ENCODE measurements at regions not wholly inside any gene's neighbourhood (a gene's known extent, or its start where the extent isn't known, plus 50 kb on each side); places are given as distances from the start of the nearest gene placed in this dataset.

DNA sequence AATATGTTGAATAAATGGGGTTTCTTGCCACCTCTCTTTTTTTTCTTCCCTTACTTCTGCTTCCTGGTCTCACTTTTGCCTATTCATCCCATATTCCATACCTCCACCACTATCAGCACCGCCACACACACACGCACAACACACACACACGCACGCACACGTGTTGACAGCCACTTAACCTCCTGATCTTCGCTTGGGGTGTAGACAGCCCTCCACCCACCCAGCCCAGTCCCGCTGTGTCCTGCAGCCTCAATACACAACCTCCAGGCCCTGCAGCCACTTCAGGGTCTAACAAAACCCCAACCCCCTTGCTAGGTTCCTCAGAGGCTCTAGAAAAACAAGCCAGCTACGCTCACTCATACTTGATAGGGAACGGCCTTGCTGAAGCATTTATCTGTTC, 72.3 kb downstream of the LINC00237 start:
- DNase-seq: no peak

DNA sequence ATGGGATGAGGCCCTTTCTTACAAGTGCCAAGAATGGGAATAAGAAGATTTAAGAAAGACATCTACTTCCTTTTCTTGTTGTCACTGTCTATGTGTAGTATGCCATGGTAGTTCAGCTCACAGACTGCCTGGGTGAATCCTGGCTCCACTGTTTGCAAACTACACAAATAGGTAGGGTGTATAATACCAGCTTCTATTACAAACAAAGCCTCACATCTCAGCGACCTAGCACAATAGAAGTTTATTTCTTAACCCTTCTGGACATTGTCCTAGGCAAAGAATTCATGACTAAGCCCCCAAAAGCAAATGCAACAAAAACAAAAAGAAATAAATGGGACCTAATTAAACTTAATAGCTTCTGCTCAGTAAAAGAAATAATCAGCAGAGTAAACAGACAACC, 74.5 kb downstream of the LINC00237 start:
- no peak for DNase-seq

GRCh38 chr20:21029341-21029740, 76.8 kb downstream of the LINC00237 start:
- DNase-seq: no peak

GRCh38 chr20:21028921-21029320, 77.2 kb downstream of the LINC00237 start:
- no peak for DNase-seq

DNA sequence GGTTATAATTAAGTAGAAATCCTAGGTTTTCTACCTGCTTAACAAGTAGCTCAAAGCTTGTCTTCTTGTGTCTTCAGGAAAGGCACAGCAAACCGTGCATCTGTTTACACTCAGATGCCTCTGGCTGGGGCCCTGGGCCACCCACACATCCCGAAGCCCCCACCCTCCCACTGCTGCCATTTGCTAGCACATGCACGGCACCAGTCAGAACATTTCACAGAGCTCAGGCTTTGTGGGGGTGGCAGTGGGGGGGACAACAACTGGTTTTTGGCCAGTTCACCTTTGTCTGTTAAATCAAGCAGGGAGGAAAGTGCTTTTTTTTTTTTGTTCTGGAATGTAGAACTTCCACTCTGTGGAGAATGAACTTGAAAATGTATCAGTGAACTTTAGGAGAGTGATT, 77.7 kb downstream of the LINC00237 start:
- DNase-seq: no peak

DNA sequence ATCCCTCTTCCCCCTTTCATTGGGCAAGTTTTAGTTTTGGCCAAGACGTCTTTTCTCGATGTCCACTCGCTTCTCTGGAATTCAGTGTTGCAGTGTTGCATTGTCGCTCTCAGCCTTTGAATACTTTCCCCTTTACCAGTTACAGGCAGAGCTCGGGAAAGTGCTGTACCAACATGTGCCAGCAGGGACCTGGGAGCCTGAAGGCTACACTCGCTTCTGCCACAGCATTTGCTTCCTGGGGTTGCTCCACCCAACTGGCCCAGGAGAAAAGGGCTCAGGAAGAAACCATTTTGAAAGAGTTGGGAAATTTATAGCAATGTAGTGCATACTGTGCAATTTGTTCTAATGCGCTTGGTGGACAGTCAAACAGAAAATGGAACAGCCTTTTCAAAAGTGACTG, 78.6 kb downstream of the LINC00237 start:
- no peak for DNase-seq

- DNase-seq: no peak
Observed at GRCh38 chr20:21026951-21027350, 79.2 kb downstream of the LINC00237 start.

DNA sequence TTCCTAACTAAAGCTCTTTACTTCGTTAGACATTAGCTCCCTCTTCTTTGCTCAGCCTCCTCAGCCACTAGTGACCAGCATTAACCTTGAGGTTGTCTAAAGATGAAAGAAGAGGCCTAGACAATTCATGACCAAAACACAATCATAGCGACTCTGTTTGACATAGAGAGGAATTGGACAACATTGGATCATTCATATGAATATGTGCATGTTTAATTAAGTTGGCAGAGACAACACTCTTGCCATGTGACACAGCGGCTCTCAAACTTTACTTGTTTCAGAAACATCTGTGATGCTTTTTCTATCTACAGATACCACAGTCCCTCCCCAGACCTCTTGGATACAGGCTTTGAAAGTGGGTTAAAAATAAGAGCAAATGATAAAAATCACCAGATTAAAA, 81.7 kb downstream of the LINC00237 start:
- no peak for DNase-seq

GRCh38 chr20:21022925-21023324, 83.2 kb downstream of the LINC00237 start:
- no peak for DNase-seq

- no peak for DNase-seq
Observed at GRCh38 chr20:21021472-21021790, 84.7 kb downstream of the LINC00237 start.

DNA sequence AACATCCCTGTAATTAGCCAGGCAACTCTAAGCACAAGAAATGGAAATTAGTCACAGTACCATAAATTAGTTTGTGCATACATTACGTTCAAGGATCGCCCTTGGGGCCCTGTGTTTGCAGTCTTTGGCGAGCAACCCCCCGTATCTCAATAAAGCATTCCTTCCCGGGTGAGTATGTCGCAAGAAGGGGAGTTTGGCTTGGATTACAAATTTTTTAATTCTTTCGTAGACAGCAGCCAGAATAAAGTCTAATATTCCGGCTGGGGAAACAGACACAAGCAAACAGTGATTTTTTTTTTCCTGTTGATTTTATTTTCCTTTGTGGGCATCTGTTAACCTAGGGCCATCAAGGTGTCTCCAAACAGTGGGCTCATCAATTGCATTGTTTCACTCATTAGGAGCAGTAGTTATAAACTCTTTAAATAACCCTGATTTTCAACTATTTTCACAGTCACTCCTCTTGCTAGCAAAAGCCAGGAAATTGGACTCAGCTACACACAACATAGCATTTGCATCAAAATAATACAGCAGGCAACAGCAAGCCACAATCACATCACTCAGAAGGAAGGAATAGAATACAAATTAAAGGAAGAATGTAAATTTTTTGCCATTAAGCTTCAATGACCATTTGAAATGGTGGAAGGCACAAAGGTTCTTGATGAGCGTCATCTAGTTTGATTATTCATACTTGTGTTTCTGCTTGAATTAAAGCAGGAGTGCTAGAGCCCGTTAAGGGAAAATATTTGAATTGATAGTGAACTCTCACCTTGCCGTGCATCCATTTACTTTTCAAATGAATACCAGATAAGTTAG, 85.3 kb downstream of the LINC00237 start:
- DNase-seq: no peak

DNA sequence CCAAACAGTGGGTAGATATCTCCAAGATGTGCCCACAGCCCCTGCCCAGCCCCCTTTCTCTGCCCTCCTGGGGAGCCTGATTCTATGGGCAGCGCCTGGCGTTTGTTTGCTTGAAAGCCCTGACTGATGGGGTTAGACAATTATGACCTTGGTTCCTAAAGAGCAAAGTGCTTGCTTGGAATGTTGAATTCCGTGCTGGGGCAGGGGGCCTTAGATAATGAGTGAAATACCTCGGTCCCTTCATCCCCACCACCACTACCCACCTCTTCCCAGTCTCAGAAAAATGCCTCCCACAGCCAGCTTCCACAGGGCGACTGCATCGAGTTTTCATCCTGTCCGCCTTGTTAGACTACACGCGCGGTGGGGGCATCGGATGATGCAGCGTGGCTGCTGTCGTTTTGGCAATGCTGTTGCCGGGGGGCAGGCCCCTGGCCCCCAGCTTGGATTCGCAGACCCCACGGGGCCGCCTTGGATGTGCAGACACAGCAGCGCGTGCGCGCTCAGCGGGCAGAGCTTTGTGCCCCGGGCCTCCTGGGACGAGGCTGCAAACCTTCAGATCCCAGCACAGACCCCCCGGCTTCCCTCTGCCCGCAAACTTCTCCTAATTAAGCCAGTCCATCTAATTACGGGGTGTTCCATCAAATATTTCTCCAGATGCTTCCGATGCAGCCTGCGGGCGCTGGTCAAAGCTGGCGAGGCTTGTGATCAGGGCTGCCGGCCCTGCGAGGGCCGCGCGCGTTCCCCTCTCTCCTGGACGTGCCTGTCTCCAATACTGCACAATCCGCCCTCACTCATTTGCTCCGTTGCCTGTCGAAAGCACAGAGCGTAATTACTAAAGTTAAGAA, 86.1 kb downstream of the LINC00237 start:
- no peak for DNase-seq

- DNase-seq: no peak
Observed at GRCh38 chr20:21019468-21019813, 86.7 kb downstream of the LINC00237 start.

DNA sequence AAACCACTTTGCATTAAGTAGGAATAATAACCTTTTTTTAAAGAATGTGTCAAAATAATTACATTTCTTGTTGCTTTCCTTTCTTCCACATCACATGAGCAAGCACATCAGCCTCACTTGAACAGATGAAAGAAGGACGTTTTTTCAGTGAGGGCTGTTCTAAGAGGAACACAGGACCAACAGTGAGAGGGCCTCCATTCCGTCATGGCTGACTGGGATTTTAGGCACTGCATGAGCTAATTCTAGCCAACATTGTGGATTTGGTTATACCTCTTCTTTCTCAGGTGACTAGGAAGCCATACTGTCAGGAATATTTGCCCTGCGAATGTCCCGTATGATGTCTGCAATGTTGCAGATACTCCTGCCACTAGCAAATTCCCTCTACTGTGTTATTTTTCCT, 87.6 kb downstream of the LINC00237 start:
- no peak for DNase-seq

DNA sequence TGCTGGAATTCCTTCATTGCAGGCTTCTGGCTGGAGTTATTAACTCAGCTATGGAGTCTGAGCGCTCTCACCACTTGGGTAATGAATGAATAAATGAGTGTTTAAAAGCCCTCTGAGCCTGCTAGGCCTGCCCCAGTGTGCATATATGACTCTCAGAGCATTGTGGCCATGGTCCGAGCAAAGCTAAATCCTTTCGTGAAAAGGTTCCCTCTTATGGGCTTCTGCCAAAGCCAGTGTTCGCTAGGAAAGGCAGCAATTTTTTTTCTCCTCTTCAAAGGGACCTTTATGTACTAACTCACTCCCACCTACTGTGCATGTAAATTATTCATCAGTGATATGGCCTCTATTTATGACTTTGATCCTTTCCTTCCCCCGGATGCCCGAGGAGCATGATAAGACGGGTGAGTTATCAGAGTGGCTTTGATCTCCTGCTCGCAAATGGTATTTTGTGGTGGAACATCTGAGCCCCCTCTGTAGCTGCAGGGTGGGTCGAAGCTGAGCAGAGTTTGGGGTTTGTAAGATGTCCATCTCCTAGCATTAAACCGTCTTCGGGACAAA, 88.6 kb downstream of the LINC00237 start:
- no peak for DNase-seq

- no peak for DNase-seq
Observed at GRCh38 chr20:21016751-21017150, 89.4 kb downstream of the LINC00237 start.

DNA sequence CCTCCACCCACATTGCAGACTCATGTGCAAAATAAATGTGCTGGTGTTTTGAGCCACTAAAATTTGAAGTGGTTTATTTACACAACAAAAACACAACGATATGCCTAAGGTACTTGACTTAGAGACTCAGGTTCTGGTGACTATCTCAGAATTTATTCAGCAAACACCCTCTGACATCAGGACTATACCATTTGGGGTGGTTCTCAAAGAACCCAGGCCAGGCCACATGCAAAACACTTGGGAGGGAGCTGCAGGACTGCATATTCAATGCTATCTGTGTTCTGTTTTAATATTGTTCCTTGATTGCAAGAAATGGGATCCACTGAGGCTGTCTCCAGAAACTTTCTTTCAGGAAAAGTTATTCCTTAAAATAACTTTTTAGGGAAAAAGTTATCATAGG, 91.6 kb downstream of the LINC00237 start:
- no peak for DNase-seq

- no peak for DNase-seq
Observed at GRCh38 chr20:21008951-21009350, 97.2 kb downstream of the LINC00237 start.

DNA sequence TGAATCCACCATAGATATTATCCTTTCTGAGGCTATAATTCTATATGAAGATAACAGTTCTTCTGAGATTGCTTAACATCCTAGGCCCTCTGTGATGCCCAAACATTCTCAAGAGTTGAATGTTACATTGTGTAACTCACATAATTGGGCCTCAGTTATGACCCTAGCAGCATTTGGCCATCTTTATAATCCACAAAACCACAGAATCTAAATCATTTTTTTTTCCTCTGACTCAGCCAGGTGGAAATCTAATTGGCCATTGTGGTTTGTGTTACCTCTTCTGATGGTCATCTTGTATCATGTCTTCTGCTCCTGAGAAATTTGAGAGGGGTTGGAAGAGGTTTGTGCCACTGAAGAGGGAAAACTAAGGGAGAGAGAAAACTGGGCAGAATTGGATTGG, 99.5 kb downstream of the LINC00237 start:
- DNase-seq: no peak

DNA sequence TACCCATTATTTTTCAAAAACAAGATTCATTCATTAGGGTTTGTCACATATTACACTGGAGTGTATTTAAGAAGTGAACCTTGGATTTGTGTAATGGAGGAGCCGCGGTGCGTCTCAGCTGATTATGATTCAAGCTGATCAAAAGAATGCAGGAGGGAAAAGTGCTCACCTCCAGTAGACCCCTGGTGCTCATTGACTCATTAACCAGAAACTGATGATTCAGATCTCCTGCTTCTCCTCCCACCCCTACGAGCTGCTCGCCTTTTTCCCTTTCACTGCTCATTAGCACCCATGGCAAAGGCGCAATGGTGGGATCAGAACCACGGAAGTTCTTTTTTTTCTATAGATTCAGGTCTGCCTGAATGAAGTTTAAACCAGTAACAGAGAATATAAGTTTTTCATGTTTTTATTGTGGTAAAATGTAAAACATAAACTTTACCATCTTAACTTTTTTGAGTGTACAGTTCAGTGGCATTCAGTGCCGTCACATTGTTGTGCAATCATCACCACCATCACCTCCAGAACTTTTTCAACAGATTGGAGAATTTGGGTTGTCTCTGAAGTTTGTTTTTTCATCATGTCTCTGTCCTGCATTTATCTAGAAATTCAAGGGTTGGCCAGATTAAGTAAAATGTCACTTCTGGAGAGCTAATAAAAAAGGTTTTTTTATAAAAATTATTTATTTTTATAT, 101.6 kb downstream of the LINC00237 start:
- no peak for DNase-seq

- no peak for DNase-seq
Observed at GRCh38 chr20:21003902-21004301, 102.3 kb downstream of the LINC00237 start.

- DNase-seq: no peak
Observed at GRCh38 chr20:21002486-21002885, 103.7 kb downstream of the LINC00237 start.

GRCh38 chr20:20993372-20993771, 112.8 kb downstream of the LINC00237 start:
- no peak for DNase-seq
